Caco-2 (cell line): ENCODE measurements at regions not wholly inside any gene's neighbourhood (a gene's known extent, or its start where the extent isn't known, plus 50 kb on each side); places are given as distances from the start of the nearest gene placed in this dataset.

Source experiments
- BruUV-seq: library from RNA; stranded (reverse); fragments of 400-500 nt; replicated peaks from 2 replicates; lab custom pipeline; 2021; lab: Mats Ljungman, UMichigan
- CTCF ChIA-PET: fragments of 300-600 bp; sonication (Branson Sonifier 250); formaldehyde crosslinking; loops from one replicate; lab custom pipeline; 2022; ENCODE audit warnings: antibody characterized with exemption; lab: Charles Lee
- POLR2A ChIA-PET: fragments of 300-600 bp; sonication (Branson Sonifier 250); formaldehyde crosslinking; loops from one replicate; lab custom pipeline; 2022; ENCODE audit warnings: antibody characterized with exemption; lab: Charles Lee
- DNase-seq, 2 experiments: peaks; one replicate each; pipeline versions ENCODE4 v3.0.0 to v3.0.0-alpha.2; 2020 to 2022
- H3K27me3 ChIP-seq: replicated peaks from 2 replicates; pipeline ENCODE4 v1.6.0; 2011; ENCODE audit warnings: low read length; ENCODE audit not compliant: control insufficient read depth, insufficient read depth
- H3K36me3 ChIP-seq: 2 replicates; pipeline ENCODE4 v1.5.1; 2011; ENCODE audit warnings: low read length; ENCODE audit not compliant: control insufficient read depth, insufficient read depth
- H3K4me1 ChIP-seq: fragments of 250-450 bp; sonication (Bioruptor Pico); 2 replicates; pipeline ENCODE4 v1.5.1; 2020; ENCODE audit warnings: mild to moderate bottlenecking
- H3K4me3 ChIP-seq: 2 replicates; pipeline ENCODE4 v1.5.1; 2011; ENCODE audit warnings: low read depth, mild to moderate bottlenecking, control low read depth, low read length
- H3K9me3 ChIP-seq: fragments of 250-450 bp; sonication (Bioruptor Pico); 2 replicates; pipeline ENCODE4 v1.5.1; 2020; ENCODE audit warnings: mild to moderate bottlenecking, moderate library complexity
- H3K27ac Mint-ChIP-seq: one replicate; pipeline ENCODE4 v1.8.0; 2022; ENCODE audit warnings: mixed read lengths; ENCODE audit not compliant: unreplicated experiment
- H3K27me3 Mint-ChIP-seq: one replicate; pipeline ENCODE4 v1.8.0; 2022; ENCODE audit warnings: mixed read lengths; ENCODE audit not compliant: insufficient read depth, unreplicated experiment
- H3K36me3 Mint-ChIP-seq: one replicate; pipeline ENCODE4 v1.8.0; 2022; ENCODE audit warnings: mild to moderate bottlenecking, mixed read lengths; ENCODE audit not compliant: insufficient read depth, unreplicated experiment
- H3K4me1 Mint-ChIP-seq: one replicate; pipeline ENCODE4 v1.8.0; 2022; ENCODE audit warnings: low read depth, mixed read lengths; ENCODE audit not compliant: unreplicated experiment
- H3K4me3 Mint-ChIP-seq: one replicate; pipeline ENCODE4 v1.8.0; 2022; ENCODE audit warnings: mild to moderate bottlenecking, moderate library complexity, mixed read lengths; ENCODE audit not compliant: unreplicated experiment
- H3K9me3 Mint-ChIP-seq: one replicate; pipeline ENCODE4 v1.8.0; 2022; ENCODE audit warnings: mixed read lengths; ENCODE audit not compliant: unreplicated experiment
- intact Hi-C: fragments of 100-400 bp; cut with micrococcal nuclease; formaldehyde crosslinking; loops from one replicate; pipeline ENCODE4 v1.10.0; 2022; ENCODE audit not compliant: unreplicated experiment
- TF ChIP-seq, protein P1 (sequence below), 2 experiments: fragments of 200-600 bp in 1 of 2; IDR thresholded peaks; 1 replicate in 1 of 2; 2 replicates in 1 of 2; pipeline versions ENCODE4 v1.5.1 to v1.8.0; 2011 to 2022; ENCODE audit warnings: antibody characterized with exemption in 1 of 2, control low read depth in 1 of 2, inconsistent platforms in 1 of 2, low read depth in 1 of 2, low read length in 1 of 2, mild to moderate bottlenecking in 1 of 2, moderate library complexity in 1 of 2; ENCODE audit not compliant: insufficient read depth in 1 of 2, severe bottlenecking in 1 of 2, unreplicated experiment in 1 of 2

DNA sequence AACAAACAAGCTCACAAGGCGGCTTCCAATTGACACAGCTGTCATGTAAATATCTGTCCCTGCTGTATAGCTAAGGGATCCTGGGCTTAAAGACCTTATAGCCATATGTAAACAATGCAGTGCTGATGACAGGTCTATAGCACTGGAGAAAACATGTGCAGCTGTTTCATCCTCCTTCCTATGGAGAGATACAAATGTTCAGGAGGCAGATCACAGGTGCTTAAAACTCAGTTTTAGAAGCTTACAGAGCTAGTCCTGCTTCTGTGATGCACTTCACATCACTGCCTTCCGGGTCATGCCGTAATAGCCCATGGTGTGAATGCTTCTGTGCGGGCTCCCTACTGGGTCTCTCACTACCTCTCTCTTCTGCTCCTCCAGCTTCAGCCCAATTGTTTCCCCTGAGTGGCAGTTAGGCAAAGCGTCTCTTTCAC, 262.4 kb upstream of the CHST9 start:
- no peaks in the 10 kb centered on the region for H3K9me3 ChIP-seq
- no TSS peak for BruUV-seq
- Mint-ChIP-seq H3K36me3 (no peaks in the 10 kb centered on the region), H3K27ac (no peak overlapping the region), H3K4me1 (no peaks in the 10 kb centered on the region), H3K27me3 (no peaks in the 10 kb centered on the region), H3K4me3 (no peak overlapping the region), H3K9me3 (no peaks in the 10 kb centered on the region)
- ChIA-PET POLR2A (no interaction called here), CTCF (no interaction called here)
- DNase-seq: no peak
- H3K27me3 ChIP-seq: no peaks in the 10 kb centered on the region
- H3K4me1 ChIP-seq: no peaks in the 10 kb centered on the region
- H3K36me3 ChIP-seq: no peaks in the 10 kb centered on the region
- H3K4me3 ChIP-seq: no peak overlapping the region
- TF ChIP-seq, protein P1, sequence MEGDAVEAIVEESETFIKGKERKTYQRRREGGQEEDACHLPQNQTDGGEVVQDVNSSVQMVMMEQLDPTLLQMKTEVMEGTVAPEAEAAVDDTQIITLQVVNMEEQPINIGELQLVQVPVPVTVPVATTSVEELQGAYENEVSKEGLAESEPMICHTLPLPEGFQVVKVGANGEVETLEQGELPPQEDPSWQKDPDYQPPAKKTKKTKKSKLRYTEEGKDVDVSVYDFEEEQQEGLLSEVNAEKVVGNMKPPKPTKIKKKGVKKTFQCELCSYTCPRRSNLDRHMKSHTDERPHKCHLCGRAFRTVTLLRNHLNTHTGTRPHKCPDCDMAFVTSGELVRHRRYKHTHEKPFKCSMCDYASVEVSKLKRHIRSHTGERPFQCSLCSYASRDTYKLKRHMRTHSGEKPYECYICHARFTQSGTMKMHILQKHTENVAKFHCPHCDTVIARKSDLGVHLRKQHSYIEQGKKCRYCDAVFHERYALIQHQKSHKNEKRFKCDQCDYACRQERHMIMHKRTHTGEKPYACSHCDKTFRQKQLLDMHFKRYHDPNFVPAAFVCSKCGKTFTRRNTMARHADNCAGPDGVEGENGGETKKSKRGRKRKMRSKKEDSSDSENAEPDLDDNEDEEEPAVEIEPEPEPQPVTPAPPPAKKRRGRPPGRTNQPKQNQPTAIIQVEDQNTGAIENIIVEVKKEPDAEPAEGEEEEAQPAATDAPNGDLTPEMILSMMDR (IDR thresholded peaks at IDR 0.05; ENCODE audit: insufficient read depth in 1 of 2, low read depth in 1 of 2, low read length in 1 of 2, severe bottlenecking in 1 of 2, unreplicated experiment in 1 of 2): no peak
- intact Hi-C loops: no loop called here

DNA sequence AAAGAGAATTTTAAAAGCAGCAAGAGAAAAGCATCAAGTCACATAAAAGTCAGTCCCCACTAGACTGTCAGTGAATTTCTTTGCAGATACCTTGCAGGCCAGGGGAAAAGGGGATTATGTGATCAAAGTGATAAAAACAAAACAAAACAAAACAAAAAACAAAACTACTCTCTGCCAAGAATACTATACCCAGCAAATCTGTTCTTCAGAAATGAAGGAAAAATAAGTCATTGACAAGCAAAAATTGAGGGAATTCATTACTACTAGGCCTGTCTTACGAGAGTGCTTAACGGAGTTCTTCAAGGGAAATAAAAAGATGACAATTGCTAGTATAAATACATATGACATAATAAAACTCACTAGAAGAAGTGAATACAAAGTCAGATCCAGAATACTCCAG, 245.5 kb upstream of the CHST9 start:
- CTCF ChIA-PET: no interaction called here
- TF ChIP-seq, protein P1 (IDR thresholded peaks at IDR 0.05; ENCODE audit: insufficient read depth in 1 of 2, low read depth in 1 of 2, low read length in 1 of 2, severe bottlenecking in 1 of 2, unreplicated experiment in 1 of 2): no peak
- H3K9me3 ChIP-seq: no peaks in the 10 kb centered on the region
- DNase-seq: no peak
- intact Hi-C loops: no loop called here
- Mint-ChIP-seq H3K27me3 (no peaks in the 10 kb centered on the region), H3K27ac (no peak overlapping the region), H3K4me1 (peaks cover 2% of the 10 kb centered on the region), H3K9me3 (no peaks in the 10 kb centered on the region), H3K36me3 (no peaks in the 10 kb centered on the region), H3K4me3 (no peak overlapping the region)
- H3K36me3 ChIP-seq: no peaks in the 10 kb centered on the region
- no peak overlapping the region for H3K4me3 ChIP-seq
- H3K4me1 ChIP-seq: peaks cover 7% of the 10 kb centered on the region; the same call in 1 of the 2 replicates
- BruUV-seq: no TSS peak
- POLR2A ChIA-PET: no interaction called here
- no peaks in the 10 kb centered on the region for H3K27me3 ChIP-seq

DNA sequence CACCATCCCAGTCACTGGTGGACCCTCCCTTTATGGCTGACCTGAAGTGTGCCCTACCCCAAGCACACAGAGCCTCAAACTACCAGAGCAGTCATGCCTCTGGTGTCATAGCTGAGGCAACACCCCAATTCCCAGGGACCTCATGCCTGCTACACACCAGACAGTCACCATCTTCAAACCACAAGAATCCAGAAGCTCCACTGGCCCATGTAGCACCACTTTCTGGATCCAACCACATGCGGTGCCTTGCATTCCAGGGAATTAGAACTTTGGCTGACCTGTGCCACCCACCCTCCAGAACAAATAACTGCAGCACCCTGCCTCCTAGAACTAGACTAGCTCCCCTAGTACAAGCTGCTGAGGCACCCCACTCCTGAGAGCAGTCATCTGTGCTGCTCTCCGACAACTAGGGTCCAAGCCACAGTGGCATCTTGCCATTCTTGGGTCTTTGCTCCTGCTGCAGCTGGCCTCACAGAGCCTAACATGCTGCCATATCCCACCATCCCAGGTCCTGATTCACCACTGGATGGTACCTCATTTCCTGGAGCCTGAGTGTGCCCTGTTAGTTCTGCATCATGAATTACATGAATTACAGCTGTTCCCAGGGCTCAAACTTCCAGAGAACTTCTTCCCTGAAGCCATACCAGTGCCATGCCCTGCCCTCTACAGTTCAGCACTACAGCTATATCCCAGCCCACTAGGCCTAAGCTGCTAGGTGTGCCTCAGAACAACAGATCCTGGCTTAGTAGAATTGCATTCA, 243.8 kb upstream of the CHST9 start:
- no peaks in the 10 kb centered on the region for H3K36me3 ChIP-seq
- TF ChIP-seq, protein P1 (IDR thresholded peaks at IDR 0.05; ENCODE audit: insufficient read depth in 1 of 2, low read depth in 1 of 2, low read length in 1 of 2, severe bottlenecking in 1 of 2, unreplicated experiment in 1 of 2): no peak
- H3K4me1 Mint-ChIP-seq: no peaks in the 10 kb centered on the region
- ChIA-PET CTCF (no interaction called here), POLR2A (no interaction called here)
- no peaks in the 10 kb centered on the region for H3K27me3 Mint-ChIP-seq
- no peak overlapping the region for H3K27ac Mint-ChIP-seq
- BruUV-seq: no TSS peak
- H3K9me3 ChIP-seq: no peaks in the 10 kb centered on the region
- intact Hi-C loops: loop anchor here (1.0 kb wide), 2 partner anchors 29 to 65 kb away; no protein-coding TSS in a partner anchor
- DNase-seq: no peak
- H3K4me3 ChIP-seq: no peak overlapping the region
- no peaks in the 10 kb centered on the region for H3K36me3 Mint-ChIP-seq
- H3K4me3 Mint-ChIP-seq: no peak overlapping the region
- no peaks in the 10 kb centered on the region for H3K27me3 ChIP-seq
- H3K9me3 Mint-ChIP-seq: no peaks in the 10 kb centered on the region
- peaks cover 7% of the 10 kb centered on the region; the same call in 1 of the 2 replicates for H3K4me1 ChIP-seq
